ENCODE measurements at regions not wholly inside any gene's neighbourhood (a gene's known extent, or its start where the extent isn't known, plus 50 kb on each side); places are given as distances from the start of the nearest gene placed in this dataset.
"Not testable (repeated sequence)": the region's sequence is repeated elsewhere in the genome, so short reads cannot be mapped to it uniquely, and the experiment has no call there.

DNA sequence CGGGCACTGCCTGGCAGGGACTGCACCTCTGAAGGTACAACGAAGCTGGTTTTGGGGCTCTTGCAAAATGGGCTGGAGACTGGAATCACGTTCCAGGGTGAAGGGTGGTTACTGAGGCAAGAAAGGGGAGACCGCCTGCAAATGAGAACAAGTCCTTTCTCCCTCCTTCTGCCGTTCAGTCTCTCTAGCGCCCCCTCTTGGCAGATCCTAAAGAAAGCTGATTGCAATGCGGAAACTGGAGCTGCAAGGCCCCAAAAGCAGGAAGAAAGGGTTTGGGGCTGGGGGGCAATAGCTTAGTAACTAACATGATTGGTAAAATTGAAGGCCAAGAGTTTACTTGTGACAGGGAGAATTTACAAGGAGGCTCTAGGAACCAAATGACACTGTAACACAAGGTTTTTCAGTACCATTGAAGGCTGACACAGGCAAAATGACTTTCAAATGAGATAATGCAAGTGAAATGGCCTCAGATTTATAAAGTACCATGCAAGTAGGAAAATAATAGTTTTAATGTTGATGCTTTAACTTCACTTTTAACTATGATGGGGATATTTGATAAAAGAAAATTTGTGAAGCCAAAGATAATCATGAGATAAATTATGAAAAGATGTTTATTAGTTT lies 222.7 kb upstream of the HAND2 start:
- peak; percentile 35 for DNase-seq

DNA sequence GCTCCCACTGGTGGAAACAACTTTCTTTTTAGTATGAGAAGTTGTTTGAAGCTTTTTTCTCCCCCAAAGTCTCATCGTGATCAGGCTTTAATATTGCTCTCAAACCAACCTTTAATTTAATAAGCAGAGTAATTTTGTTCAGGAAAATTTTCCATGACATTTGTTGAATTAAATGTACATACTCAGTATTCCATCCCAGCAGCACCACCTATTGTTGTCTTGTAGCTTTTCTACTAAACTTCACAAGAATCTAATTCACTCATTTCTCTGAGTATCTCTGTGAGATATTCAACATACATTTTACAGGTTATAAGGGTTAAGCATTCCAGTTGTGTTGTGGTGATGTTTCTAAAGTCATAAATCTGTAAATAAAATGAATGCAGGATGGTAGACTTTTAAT lies 218.3 kb upstream of the HAND2 start:
- DNase-seq, result no peak

DNA sequence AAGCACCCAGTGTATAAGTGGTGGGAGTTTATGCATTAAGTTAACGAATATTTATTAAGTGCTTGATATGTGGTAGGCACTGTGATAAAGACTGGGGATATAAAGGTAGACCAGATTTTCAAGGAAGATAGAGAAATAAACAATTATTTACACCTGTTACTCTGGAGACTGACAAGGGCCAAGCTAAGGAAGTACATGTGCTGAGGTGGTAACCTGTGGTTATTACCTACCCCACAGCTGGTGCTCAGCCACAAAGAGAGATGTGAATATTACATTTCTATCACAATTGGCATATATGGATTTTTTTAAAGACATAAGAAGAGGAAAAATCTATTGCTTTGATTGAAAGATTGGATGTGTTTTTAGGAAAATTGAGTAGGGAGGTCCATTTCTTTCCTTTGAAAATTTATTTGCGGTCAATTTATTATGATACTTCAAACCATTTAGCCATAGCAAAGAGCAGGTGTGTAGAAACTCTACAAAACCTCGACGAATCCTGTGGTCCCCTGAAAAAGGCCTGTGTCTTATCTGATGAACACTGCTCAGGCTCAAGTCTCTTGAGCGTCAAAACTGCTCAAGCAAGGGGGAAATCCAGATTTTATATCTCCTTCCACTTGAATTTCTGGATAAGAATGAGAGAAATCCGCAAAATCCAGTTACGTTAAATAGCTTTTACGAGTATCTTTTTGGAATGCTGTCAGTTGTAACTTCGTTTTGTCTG lies 217.7 kb upstream of the HAND2 start:
- DNase-seq, result no peak

DNA sequence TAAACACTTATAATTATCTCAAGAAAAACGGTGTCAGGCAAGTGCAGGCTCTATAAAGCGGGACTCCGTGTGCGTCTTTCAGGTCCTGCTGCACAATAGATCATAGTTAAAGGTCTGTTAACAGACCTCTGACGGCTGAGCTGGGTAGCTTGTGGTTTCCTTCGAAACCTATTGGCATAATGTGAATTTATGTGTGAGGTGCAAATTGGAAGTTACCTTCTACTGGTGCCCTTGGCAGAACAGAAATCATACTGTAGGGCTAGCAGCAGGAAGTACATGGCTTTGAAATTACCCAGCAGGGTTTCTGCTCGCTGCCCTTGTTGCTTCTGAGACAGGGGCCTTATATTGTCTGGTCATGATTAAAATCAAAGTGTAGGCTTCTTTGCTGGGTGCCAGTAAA lies 216.4 kb upstream of the HAND2 start:
- DNase-seq, result no peak

DNA sequence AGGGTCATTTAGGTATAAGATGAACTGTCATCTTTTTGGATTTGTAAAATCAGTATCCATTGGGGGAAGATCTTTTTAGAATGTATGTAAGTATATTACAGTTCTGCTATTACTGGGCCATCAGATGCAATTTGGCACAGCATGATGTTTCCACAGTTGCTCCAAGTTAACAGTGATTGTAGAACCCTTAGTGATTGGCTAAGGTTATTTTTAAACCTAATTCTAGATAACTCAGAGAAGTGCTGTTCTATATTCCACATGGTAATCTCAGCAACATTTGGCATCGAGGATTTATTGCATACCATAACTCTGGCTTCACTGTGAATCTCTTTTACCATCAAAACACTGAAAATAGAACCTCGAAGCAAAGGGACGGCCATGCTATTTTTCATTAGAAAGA lies 215.7 kb upstream of the HAND2 start:
- no peak for DNase-seq

DNA sequence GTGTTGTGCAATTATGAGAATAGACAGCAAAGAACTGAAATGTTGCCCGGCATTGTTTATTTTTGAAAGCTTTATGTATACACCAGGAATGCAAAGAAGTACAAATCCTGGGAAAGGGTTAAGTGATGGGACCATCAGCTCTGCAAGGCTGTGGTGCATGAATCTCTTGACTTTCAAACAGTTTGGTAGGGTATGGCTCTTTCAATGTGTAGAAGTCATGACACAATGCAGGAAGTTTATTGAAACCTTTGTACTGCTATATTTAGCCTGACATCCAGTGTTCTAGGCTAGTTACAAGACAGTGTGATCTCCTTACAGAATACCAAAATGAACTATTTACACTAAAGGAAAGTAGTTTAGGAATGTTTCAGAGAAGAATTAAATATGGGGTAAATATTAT lies 206.8 kb upstream of the HAND2 start:
- no peak for DNase-seq

DNA sequence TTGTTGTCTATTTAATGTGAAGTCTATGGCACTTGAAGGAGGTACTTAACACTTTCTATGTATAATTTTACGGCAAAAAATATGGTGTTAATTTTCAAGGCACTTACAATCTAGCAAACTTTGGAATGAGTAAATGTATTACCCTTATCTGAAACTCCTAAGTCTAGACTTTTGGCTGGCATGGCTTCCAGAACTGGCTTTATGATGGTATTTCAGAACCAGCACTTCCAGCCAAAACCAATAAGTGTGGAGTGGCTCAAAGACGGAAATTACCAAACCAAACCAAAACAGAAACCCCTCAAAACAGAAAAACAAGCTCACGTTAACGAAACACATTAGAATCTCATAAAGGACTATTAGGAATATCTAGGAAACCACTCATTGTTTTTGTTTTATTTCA lies 205.6 kb upstream of the HAND2 start:
- DNase-seq, result no peak

DNA sequence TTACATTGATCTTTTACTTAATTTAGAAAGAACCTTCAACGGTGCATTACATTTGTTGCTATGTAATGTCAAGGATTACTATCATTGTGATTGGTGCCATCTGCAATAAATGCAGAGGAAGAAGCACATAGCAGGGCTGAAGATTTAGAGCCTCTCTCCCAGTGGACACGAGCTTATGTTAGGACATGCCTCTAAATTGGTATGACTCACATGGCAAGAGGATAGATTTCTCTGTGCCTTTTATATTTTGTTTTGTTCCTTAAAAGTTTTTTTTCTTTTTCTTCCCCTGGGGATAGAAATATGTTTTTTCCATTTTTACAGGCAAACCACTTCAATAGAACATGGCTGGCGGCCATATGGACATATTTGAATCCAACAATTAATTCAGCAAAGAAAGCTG lies 205.0 kb upstream of the HAND2 start:
- no peak for DNase-seq

DNA sequence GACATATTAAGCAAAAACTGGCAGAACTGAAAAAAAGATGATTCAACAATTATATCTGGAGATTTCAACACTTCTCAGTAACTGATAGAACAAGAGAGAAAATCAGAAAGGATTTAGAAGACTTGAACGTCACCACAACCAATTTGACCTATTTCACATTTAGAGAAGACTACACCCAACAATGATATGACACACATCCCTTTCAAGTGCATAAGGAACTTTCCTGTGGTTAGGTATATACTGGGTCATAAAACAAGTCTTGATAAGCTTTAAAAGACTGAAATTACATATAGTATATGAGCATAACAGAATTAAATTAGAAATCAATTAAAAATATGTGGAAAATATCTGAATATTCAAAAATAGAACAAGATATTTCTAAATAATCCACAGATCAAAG lies 201.2 kb upstream of the HAND2 start:
- no peak for DNase-seq

DNA sequence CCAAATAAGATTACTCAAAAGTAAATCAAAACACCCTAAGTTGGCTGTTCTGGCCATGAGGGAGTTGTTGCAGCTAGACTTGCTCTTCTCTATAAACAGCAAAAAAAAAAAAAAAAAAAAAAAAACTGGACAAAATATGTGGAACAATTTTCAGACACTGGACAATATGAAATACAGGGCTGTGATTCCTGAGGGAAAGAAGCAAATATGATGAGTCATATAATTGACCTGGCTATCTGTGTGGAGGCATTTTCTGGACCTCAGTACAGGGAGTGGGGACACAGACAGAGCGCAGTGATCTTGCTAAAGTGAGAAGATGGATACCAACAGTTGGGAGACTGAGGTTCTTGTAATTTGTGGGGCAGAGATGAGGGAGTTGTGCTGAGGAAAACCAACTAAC lies 192.0 kb upstream of the HAND2 start:
- DNase-seq, result no peak

DNA sequence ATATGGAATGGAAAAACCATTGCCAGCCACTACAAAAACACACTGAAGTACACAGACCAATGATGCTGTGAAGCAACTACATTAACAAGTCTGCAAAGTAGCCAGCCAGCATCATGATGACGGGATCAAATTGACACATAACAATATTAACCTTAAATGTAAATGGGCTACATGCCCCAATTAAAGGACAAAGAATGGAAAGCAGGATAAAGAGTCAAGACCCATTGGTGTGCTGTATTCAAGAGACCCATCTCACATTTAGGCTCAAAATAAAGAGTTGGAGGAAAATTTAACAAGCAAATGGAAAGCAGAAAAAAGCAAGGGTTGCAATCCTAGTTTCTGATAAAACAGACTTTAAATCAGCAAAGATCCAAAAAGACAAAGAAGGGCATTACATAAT lies 188.5 kb upstream of the HAND2 start:
- DNase-seq, result not testable (repeated sequence)

DNA sequence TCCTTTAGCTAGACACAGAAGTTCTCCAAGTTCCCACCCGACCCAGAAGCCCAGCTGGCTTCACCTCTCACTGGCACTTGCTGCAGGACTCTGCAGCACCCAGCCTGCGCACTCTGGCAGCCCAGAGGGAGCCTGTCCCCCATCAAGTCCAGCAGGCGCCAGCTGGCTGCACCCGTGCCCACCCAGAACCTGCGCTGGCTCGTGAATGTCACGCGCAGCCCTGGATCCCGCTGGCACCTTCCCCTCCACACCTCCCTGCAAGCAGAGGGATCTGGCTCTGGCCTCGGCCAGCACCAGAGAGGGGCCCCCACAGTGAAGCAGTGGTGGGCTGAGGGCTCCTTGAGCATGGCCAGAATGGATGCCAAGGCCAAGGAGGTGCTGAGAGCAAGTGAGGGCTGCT lies 187.6 kb upstream of the HAND2 start:
- DNase-seq, result no peak

DNA sequence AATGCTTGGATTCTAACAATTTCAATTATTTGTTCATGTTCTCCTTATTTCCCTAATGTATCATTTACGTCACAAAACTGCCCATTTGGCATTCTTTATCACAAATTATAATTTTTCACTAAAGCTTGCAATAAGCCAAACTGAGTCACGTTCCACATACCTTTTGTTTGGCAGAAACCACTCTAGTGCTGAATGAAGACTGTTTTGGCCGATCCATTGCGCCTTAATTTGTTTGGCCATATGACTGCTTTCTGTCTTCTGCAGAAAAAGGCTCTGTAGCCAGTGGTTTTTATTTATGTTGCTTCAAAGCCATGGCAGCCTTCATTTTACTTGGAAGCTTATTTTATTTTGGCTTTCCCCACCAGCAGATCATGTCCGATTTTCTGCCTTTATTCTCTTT lies 184.4 kb upstream of the HAND2 start:
- DNase-seq, result no peak

DNA sequence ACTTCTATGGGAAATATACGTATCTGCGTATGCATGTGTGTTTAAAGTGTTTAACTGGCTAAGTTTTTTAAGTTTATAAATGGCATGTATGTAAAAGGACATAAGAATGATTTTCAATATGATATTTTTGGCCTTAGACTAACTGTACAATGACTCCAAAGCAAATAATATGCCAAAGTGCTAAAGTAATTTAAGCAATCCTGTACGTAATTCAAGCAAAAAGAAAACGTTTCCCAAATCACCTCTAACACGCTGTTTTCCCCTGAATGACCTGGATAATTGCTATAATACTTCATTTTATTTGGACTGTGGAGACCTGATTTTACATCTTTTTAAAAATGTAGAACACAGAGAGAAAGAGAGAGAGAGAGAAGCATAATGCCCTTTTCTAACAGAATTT lies 183.0 kb upstream of the HAND2 start:
- no peak for DNase-seq

DNA sequence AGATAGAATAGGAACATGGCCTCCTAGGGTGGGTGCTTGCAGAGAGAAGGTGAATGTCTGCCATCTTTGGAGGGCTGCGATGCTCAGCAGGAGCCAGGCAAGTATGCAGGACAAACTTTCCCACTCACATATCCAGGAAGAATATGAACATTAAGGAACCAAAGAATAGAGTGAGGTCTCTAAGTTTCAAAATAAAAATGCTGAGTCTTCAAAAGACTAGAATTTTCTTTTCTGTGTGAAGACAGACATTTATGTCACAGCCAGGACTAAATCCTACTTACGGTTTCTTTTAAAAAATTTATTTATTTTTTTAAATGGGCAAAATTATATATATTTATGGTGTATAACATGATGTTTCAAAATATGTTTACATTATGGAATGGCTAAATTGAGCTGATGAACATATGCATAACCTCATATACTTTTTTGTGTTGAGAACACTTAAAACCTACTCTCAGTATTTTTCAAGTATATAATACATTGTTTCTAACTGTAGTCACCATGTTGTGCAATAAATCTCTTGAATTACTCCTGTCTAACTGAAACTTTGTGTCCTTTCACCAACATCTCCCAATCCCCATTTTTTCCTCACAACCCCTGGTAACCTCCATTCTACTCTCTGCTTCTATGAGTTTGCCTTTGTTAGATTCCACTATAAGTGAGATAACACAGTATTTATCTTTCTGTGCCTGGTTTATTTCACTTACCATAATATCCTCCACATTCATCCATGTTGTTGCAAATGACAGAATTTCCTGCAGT lies 177.8 kb upstream of the HAND2 start:
- DNase-seq, result no peak

DNA sequence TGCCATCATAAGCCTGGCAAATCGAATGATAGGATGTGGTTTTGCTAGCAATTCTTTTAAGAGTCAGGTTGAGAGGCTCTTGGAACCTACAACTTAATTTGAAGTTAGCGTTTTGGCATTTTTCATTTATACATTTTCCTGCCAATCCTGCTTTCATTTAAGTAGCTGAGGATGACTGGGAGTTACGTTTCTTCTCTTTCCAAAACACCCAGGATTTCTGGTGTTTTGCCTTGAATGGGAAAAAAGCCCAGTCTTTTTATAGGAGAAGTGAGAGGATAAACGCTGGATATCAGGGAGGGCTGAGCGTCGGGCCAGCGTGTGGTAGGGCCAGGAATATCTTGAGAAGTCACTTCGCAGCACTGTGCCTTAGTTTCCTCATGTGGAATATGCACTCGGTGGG lies 174.2 kb upstream of the HAND2 start:
- DNase-seq, result no peak

DNA sequence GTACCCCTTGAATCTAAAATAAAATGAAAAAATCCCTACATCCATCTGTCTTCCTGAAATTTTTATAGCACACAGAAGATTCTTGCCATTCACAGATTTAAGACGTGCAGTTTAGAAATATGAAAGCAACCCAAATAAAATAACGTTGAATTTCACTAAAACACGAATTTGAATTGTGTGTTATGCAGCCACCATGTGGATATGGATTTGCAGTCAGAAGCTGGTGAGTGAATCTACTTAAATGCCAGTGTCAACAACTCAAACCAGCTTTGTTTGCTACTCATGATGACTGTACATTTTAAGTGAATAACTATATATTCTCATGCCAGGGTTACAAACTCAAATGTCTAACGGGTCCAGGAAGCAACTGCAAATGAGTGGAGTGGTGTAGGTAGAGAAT lies 173.0 kb upstream of the HAND2 start:
- no peak for DNase-seq

DNA sequence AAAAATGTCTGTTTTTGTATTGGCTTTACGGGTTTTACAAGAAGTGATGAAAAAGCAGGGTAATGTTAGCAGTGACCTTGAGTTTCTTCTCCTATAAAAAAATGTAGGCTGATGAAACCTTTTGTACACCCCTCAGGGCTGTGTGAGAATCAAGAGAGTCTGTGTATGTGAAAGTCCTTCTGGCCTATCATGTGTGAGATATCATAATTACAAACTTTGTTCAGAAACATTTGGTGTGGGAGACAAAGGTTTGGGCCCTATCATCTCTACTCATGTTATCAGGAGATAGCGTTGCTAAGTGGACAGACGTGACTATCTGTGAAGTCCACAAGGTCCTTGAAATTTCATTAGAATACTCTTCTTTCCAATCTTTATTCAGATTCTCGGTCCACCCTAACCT lies 170.6 kb upstream of the HAND2 start:
- DNase-seq, result no peak

DNA sequence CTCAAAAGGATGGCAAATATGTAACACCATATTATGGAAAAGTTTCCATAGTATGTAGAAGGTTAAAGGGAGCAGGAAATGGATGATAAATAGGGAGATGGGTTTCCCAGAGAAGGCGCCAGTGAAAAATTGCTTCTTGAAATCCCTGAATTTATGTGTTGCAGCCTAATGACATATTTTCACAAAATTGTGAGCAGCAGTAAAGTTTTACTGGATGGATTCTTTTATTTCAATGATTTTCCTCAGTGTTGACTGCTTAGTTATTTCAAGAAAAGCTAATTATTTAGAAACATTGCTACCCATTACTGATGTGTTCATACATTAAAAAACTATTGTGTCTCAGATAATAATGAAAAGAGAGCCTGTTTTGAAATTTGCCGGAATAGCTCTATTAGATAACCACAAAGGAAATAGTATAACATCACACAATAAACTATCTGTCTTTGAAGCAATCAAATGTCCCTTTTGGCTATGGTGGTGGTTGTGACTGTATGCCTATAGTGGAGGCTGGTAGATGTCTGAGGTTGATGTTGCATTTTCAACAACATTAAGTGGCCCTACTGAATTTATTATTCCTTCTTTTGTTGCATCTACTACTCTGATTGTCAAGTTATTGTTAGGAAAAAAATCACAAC lies 169.9 kb upstream of the HAND2 start:
- no peak for DNase-seq

DNA sequence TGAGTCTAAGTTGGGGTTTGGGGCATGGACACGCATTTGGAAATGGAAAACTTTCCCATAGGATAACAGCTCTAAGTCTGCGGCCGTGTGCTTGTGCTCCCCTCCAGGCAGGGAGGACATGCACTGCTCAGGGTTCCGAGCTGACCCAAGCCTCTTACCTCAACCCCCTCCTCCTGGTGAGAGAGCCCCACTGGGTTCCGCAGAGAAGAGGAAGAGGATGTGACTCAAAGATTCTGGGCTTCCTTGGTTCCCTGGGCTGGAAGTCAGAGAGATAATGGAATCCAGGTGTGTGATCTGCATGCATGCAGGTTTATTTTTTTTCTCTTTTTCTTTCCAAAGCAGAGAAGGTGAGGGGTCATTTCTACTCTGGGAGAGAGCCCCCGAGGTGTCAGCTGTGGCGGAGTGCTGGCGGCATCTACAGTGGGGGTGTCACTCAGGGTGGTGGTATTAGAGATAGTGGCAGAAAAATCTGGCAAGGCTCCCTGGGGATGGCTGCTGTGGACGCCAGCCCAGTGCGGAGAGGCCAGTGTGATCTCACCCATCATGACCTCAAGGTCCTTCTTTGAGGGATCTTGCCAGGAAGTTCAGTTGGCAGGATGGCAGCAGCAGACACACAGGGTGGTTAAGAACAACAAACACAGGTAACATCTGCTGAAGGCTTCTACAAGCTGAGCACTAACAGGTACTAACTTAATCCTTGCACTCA lies 168.7 kb upstream of the HAND2 start:
- DNase-seq, result no peak

DNA sequence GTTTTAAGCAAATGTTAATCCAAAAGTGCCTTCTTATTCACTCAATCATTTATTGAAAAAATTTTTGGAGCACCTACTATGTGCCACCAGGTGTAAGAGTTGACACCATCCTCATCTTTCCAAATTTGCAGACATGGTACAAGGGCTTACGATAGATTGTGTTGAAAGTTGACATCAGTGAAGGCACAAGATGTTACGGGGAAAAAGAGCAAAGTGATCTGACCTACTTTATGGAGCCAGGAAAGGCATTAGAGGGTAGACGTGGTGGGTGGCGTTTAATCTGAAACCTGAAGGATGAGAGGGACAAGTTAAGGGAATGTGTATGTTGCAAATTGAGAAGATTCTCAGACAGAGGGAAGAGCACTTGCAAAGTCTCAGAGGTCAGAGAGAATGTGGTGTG lies 167.8 kb upstream of the HAND2 start:
- DNase-seq, result no peak

DNA sequence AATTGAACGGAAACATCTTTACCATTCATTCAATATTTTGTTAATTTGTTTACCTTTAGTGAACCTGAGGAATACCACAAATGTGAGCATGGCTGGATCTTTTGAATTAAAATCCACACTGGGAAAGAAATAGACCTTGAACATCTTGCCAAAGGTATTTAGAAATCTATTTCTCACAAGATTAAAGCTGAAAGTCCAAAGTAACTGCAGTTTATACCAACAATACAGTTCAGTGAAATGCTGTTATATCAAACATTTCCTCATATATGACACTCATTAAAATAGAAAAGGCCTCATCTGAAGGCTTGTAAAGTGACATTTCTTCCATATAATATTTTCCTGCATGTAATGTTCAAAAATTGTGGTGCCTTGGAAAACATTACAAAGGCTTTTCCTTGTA lies 166.5 kb upstream of the HAND2 start:
- DNase-seq, result no peak

DNA sequence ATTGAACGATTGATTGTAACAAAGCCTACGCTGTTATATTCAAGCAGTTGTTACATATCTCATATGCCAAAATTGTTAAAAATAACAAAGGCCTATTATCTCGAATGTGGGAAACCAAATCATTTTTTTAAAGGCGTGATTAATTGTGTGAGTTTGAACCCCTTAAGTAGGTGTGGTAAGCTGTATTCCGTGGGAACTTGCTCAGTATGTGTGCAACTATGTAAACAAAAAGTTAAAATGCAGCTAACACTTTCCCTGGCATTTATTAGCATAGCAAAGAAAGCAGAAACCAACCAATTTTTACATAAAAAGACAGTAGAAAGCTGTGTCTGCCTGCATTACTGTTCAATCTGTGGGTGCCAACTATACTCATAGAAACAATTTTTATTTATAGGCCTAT lies 166.0 kb upstream of the HAND2 start:
- DNase-seq, result no peak
